Superior temporal gyrus (tissue), 1 donor: ENCODE measurements at regions not wholly inside any gene's neighbourhood (a gene's known extent, or its start where the extent isn't known, plus 50 kb on each side); places are given as distances from the start of the nearest gene placed in this dataset.

Source experiments
- DNase-seq: peaks from one replicate; pipeline ENCODE4 v3.0.0-alpha.2; 2016; ENCODE audit errors: extremely low spot score

DNA sequence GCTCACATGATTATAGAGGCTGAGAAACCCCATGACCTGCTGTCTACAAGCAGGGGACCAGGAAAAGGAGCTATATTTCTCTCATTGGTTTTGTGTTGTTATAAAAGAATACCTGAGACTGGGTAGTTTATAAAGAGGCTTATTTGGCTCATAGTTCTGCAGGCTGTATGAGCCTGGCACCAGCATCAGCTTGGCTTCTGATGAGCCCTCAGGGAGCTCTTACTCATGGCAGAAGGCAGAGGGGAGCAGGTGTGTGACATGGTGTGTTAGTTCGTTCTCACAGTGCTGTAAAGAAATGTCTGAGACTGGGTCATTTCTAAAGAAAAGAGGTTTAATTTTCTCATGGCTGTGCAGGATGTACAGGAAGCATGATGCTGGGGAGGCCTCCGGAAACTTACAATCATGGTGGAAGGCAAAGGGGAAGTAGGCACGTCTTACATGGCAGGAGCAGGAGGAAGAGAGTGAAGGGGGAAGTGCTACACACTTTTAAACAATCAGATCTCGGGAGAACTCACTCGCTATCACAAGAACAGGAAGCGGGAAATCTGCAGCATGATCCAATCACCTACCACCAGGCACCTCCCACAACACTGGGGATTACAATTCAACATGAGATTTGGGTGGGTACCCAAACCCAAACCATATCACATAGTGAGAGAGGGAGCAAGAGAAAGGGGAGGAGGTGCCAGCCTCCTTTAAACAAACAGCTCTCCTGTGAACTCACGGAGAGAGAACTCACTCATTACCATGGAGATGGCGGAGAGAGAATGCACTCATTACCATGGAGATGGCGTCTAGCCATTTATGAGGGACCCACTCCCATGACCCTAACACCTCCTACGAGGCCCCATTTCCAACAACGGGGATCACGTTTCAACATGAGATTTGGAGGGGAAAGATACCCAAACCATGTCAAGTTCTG lies 133.4 kb downstream of the JCAD start:
- no peak for DNase-seq

- no peak for DNase-seq
These were observed 134.9 kb downstream of the JCAD start for GRCh38 chr10:29924436-29924835.

DNA sequence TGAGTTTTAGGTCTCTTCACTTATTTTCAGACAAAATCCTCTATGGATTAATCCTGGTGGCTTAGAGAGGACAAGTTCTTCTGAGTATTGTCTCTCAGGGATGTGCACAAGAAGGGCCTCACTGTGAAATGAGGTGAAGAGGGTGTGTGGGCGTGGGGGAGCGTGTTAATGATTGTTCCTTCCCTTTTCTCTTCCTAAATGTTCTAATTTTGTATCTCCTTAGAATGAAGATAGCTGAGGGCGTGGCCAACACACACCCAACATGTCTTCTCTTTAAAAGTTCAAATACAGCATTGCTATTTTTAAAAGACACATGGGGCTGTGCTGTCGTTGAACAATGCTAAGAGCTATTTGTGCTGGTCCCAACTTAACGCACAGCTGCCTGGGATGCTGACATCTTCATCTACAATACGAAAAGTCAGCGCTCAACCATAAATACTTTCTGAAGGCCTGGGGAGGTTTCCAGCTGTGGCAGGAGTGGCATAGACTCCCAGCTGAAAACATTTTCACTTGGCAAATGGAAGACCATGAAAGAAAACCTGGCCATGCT lies 135.9 kb downstream of the JCAD start:
- DNase-seq, result no peak

GRCh38 chr10:29922892-29923291 lies 136.5 kb downstream of the JCAD start:
- no peak for DNase-seq

- DNase-seq, result no peak
These were observed 137.2 kb downstream of the JCAD start for GRCh38 chr10:29922226-29922625.

DNA sequence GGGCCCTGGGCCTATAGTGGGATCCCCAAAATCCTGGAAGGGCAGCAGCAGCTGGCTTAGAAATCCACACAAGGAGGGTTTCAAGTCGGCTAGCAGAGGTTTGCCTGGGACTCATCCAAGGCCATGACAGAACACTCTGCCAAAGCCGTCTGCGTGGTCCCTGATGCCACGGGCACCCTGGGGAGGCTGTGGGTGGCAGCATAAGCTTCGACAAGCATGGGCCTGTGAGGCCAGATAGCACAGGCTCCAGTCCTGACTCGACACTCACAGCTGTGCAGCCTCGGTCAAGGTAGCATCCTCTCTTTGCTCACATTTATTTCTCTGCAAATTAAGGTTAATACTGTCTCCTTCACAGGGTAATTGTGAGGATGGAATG lies 138.3 kb downstream of the JCAD start:
- DNase-seq, result no peak

DNA sequence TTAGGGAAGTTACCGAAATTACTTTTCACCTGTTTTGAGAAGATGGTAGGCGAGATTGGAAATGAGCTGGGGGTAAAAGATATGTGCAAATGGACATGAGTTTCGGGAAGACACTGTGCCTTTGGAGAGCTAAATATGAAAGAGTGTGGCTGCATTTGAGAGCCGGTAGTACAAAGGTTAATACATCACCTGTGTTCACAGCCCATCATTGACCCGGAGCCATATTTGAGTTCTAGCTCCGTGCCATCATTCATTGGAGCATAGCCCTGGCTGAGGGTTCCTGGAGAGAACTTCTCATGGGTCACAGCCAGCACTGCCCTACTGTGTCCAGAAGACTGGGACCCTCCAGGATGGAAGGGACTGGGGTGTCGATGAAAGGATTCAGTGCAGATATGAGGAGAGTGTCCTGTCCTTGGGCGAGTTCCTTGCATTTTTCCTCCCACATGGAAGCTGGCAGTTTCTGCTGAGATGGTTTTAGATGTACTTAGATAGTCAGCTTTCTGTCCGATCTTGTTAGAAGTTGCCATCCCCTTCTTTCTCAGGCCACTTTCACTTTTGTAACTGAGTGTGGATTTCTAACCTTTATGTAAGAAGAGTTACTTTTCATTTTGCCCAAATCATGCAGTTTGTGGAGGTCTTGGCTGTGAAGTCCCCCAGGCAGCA lies 138.8 kb downstream of the JCAD start:
- no peak for DNase-seq

GRCh38 chr10:29918623-29919400 lies 140.6 kb downstream of the JCAD start:
- no peak for DNase-seq

GRCh38 chr10:29917311-29917710 lies 142.1 kb downstream of the JCAD start:
- DNase-seq, result no peak

DNA sequence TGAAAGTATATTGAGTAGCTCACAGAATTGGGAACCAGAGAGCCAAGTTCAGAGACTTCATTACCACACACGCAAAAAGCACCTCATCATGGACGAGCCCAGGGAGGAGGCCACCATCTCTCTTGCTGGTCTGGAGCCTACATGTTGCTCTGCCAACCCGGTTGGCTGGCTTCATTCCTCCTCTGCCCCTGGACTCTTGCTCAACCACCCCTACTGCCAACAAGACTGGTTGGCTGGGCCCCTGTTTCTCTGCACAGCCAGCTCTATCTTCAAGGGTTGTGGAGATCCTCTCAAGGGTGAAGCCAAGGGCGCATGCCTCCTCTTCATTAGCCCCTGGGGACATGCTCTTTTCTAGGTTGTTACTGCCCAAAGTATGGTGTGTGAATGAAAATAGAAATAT lies 142.7 kb downstream of the JCAD start:
- no peak for DNase-seq

DNA sequence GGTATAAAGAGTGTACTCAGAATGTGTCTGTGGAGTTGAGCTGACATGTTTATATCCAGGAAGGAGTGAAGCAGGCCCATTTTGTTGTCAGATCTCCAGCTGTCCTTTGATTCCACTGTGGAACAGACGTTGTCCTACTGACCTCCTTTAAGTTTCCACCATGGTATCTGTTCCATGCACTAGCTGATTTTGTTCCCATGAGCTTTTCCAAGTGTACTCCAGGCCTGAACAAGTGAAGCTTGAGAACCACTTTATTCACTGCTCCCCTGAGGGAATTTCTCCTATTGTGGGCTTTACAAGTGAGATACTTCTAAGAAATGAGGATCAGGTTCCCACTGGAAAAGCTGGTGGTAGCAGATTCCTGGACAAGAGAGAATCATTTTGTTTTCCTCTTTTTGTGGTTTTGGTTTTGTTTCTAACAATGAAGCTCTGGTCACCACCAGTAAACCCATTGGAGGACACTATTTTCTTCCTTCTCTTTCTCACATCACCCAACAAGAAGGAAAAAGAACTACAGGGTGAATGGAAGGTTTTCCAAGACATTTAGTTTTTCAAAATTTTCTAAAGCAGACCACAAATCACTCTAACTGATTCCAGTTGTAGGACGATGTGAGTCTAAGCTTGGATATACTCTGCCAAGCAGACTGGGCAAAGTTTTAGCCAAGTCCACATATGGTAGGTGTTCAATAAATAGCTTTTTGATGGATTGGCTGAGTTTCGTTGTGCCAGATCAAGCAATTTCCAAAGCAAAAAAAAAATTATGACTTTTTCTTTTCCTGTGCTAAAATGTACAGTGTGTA lies 144.2 kb downstream of the JCAD start:
- no peak for DNase-seq

GRCh38 chr10:29908962-29909361 lies 150.4 kb downstream of the JCAD start:
- DNase-seq, result no peak

DNA sequence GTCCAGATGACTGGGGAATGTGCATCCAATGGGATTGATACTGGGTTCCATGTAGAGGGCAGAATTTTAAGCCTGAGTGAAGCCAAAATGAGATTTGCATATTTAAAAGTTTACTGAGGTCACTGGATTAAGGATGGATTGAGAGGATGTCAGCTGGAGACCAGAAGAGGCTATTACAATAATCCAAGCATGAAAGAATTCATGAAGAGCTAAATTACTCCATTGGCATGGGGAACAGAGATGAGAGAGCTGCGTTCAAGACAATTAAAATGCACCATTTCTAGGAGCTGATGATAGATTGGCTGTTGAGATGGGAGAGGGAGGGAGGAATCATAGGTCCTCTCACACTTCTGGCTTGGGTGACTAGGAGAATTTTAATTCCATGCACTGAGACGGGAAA lies 158.5 kb downstream of the JCAD start:
- DNase-seq, result no peak

- no peak for DNase-seq
These were observed 161.2 kb downstream of the JCAD start for GRCh38 chr10:29897999-29898716.

- DNase-seq, result no peak
These were observed 162.0 kb downstream of the JCAD start for GRCh38 chr10:29897430-29897829.

DNA sequence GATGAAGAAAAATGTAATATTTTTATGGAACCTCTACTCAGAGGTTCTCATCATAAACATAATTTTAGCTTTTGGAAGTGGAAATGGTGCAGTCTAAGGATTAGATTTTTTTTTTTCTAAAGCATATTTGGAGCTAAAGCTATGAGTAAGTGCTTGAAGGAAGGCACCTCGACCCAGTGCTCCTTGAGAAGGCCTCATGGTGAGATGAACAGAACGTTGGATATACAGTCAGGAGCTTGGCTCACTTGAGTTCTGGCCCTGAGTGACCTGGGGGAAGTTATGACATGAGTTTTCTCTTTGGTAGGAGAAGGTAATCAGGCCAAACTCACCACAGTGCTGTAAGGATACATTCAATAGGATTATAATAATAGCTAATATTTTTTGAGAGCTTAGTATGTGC lies 163.3 kb downstream of the JCAD start:
- no peak for DNase-seq

GRCh38 chr10:29895456-29895855 lies 163.9 kb downstream of the JCAD start:
- DNase-seq, result no peak

DNA sequence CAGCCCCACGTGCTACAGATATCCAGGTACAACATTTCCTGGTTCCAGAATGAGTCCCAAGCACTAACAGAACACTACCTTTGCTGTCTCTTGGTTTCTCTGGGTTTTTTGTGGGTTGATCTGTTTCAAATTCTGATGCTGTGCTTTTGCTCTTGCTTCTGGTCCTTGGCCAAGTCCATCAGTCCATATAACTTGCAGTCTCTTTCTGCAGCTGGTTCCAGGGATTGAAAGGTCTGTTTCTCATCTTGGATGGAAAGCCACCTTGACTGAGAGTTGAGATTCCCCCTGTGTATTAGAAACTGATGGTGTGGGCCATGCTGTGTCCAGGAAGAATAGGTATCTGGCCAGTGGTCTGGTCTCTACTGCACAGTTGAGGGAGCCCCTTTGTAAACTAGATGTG lies 171.1 kb downstream of the JCAD start:
- DNase-seq, result no peak

- DNase-seq, result no peak
These were observed 173.1 kb downstream of the JCAD start for GRCh38 chr10:29886299-29886698.

- no peak for DNase-seq
These were observed 176.2 kb downstream of the JCAD start for GRCh38 chr10:29883231-29883630.

- no peak for DNase-seq
These were observed 176.6 kb downstream of the JCAD start for GRCh38 chr10:29882766-29883165.
